HFFc6 (cell line): ENCODE measurements at regions not wholly inside any gene's neighbourhood (a gene's known extent, or its start where the extent isn't known, plus 50 kb on each side); places are given as distances from the start of the nearest gene placed in this dataset.
"Not testable (repeated sequence)": the region's sequence is repeated elsewhere in the genome, so short reads cannot be mapped to it uniquely, and the experiment has no call there.

Experiments used
- DNase-seq: peaks from one replicate; pipeline ENCODE4 v3.0.0-alpha.2; 2018
- H3K27ac Mint-ChIP-seq: 2 replicates; pipeline ENCODE4 v1.8.0; 2020; ENCODE audit warnings: mild to moderate bottlenecking, mixed read lengths
- H3K27me3 Mint-ChIP-seq: 2 replicates; pipeline ENCODE4 v1.8.0; 2021; ENCODE audit warnings: mild to moderate bottlenecking, moderate library complexity, mixed read lengths; ENCODE audit not compliant: insufficient read depth
- H3K36me3 Mint-ChIP-seq: 2 replicates; pipeline ENCODE4 v1.8.0; 2021; ENCODE audit warnings: low read depth, mixed read lengths
- H3K4me1 Mint-ChIP-seq: 2 replicates; pipeline ENCODE4 v1.8.0; 2020; ENCODE audit warnings: low read depth, mixed read lengths
- H3K4me3 Mint-ChIP-seq: 2 replicates; pipeline ENCODE4 v1.8.0; 2020; ENCODE audit warnings: mild to moderate bottlenecking, moderate library complexity, mixed read lengths
- H3K9me3 Mint-ChIP-seq: 2 replicates; pipeline ENCODE4 v1.8.0; 2020; ENCODE audit warnings: mild to moderate bottlenecking, mixed read lengths
- TF ChIP-seq, protein P1 (sequence below): fragments of 200-600 bp; sonication (generic); IDR thresholded peaks from 2 replicates; pipeline ENCODE4 v1.5.0; 2021; ENCODE audit warnings: antibody characterized with exemption, mild to moderate bottlenecking

DNA sequence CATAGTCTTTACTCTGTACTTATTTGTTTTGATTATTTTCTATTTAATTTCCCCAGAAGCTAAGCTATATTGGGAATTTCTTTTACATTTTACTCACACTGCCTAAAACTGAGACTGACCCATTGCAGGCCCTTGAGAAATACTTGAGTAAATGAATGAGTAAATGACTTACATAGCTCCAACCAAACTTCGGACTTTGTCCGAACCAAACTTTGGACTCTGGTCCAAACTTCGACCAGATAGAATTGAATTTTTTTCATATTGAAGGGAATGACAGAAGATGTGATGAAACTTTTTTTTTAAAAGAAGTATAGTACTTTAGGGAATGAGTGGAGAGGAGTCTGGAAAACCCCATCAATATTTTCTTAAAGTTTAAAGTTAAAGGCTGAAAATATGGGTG, 75.6 kb upstream of the MYRIP start:
- Mint-ChIP-seq H3K4me1 (no peaks in the 10 kb centered on the region), H3K27me3 (peaks cover 2% of the 10 kb centered on the region; the same call in 1 of the 2 replicates), H3K36me3 (no peaks in the 10 kb centered on the region), H3K27ac (no peak overlapping the region), H3K4me3 (no peak overlapping the region), H3K9me3 (no peaks in the 10 kb centered on the region)
- TF ChIP-seq, protein P1, sequence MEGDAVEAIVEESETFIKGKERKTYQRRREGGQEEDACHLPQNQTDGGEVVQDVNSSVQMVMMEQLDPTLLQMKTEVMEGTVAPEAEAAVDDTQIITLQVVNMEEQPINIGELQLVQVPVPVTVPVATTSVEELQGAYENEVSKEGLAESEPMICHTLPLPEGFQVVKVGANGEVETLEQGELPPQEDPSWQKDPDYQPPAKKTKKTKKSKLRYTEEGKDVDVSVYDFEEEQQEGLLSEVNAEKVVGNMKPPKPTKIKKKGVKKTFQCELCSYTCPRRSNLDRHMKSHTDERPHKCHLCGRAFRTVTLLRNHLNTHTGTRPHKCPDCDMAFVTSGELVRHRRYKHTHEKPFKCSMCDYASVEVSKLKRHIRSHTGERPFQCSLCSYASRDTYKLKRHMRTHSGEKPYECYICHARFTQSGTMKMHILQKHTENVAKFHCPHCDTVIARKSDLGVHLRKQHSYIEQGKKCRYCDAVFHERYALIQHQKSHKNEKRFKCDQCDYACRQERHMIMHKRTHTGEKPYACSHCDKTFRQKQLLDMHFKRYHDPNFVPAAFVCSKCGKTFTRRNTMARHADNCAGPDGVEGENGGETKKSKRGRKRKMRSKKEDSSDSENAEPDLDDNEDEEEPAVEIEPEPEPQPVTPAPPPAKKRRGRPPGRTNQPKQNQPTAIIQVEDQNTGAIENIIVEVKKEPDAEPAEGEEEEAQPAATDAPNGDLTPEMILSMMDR = no peak
- DNase-seq = no peak

GRCh38 chr3:39739658-39740057, 69.8 kb upstream of the MYRIP start:
- H3K4me1 Mint-ChIP-seq, H3K9me3 Mint-ChIP-seq, H3K36me3 Mint-ChIP-seq, H3K27ac Mint-ChIP-seq, H3K4me3 Mint-ChIP-seq, DNase-seq, H3K27me3 Mint-ChIP-seq: not testable (repeated sequence)

GRCh38 chr3:39744746-39745145, 64.7 kb upstream of the MYRIP start:
- Mint-ChIP-seq H3K27me3 (peaks cover 5% of the 10 kb centered on the region), H3K4me1 (no peaks in the 10 kb centered on the region), H3K27ac (no peak overlapping the region), H3K36me3 (no peaks in the 10 kb centered on the region), H3K9me3 (peaks cover 7% of the 10 kb centered on the region; the same call in 1 of the 2 replicates), H3K4me3 (no peak overlapping the region)
- TF ChIP-seq, protein P1 = no peak
- no peak for DNase-seq

DNA sequence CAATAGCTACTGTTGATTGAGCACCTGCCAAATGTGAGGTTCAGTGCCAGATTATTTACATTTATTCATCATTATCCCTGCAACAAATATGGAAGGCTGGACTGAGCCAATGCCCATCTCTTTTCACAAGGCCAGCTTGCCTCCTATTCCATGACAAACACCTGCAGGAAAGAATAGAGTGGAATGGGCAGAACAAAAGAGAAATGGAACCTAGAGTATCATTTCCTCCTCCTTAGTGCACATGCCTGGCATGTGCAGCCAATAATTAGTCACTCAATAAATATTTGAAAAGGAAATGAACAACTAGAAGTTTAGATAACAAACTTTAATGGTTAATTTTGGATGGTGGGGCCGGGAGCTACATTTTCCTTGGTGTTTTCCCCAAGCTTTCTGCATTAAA, 61.4 kb upstream of the MYRIP start:
- TF ChIP-seq, protein P1 = no peak
- H3K4me3 Mint-ChIP-seq = no peak overlapping the region
- H3K36me3 Mint-ChIP-seq = no peaks in the 10 kb centered on the region
- no peak overlapping the region for H3K27ac Mint-ChIP-seq
- DNase-seq = no peak
- peaks cover 5% of the 10 kb centered on the region for H3K27me3 Mint-ChIP-seq
- H3K9me3 Mint-ChIP-seq = no peaks in the 10 kb centered on the region
- no peaks in the 10 kb centered on the region for H3K4me1 Mint-ChIP-seq

- peaks cover 5% of the 10 kb centered on the region for H3K27me3 Mint-ChIP-seq
- no peaks in the 10 kb centered on the region for H3K9me3 Mint-ChIP-seq
- TF ChIP-seq, protein P1 = no peak
These were observed 60.6 kb upstream of the MYRIP start for GRCh38 chr3:39748763-39749162.

DNA sequence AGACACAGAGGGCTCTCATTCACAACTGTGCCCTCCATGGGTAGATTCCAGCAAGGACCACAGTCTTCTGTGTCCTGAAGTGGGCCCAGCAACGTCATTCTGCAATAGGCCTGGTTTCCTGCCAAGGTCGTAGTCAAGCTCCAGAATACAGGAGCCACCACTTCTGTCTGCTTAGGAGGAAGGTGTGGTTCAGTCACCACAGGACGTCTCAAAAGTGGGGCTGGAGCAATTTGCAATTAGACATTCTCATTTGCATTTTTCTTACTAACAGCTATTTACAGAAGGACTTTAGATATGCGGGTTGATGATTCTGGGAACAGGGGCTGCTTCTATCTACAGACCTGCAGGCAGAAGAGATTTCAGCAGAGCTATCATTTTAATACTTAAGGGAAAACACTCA, 58.7 kb upstream of the MYRIP start:
- H3K9me3 Mint-ChIP-seq = no peaks in the 10 kb centered on the region; the same call in 1 of the 2 replicates
- no peak overlapping the region for H3K4me3 Mint-ChIP-seq
- no peak overlapping the region for H3K27ac Mint-ChIP-seq
- DNase-seq = no peak
- no peaks in the 10 kb centered on the region for H3K36me3 Mint-ChIP-seq
- no peaks in the 10 kb centered on the region for H3K4me1 Mint-ChIP-seq
- TF ChIP-seq, protein P1 = no peak
- peaks cover 9% of the 10 kb centered on the region for H3K27me3 Mint-ChIP-seq

More at GRCh38 chr3:39748763-39749162, 60.6 kb upstream of the MYRIP start:
- no peaks in the 10 kb centered on the region for H3K4me1 Mint-ChIP-seq
- H3K27ac Mint-ChIP-seq = no peak overlapping the region
- H3K4me3 Mint-ChIP-seq = no peak overlapping the region
- no peak for DNase-seq
- H3K36me3 Mint-ChIP-seq = no peaks in the 10 kb centered on the region
